ENCODE measurements at regions not wholly inside any gene's neighbourhood (a gene's known extent, or its start where the extent isn't known, plus 50 kb on each side); places are given as distances from the start of the nearest gene placed in this dataset.
"Not testable (repeated sequence)": the region's sequence is repeated elsewhere in the genome, so short reads cannot be mapped to it uniquely, and the experiment has no call there.

- intact Hi-C loops (cut with DNase I; ENCODE audit: low total_unique reads); H3K4me3 ChIP-seq (ENCODE audit: low read depth, poor library complexity, severe bottlenecking); DNase-seq (ENCODE audit: low spot score in 2 of 2): not testable (repeated sequence)
- 92% methylated on average over 2 of the region's 2 CpGs for WGBS, 2 donors
These were observed 102.4 kb upstream of the CNTNAP2 start for GRCh38 chr7:146014154-146014553.

GRCh38 chr7:146008293-146008692, 108.3 kb upstream of the CNTNAP2 start:
- TF ChIP-seq POLR2A (IDR thresholded peaks at IDR 0.05) (no peak), CTCF (IDR thresholded peaks at IDR 0.05) (no peak)
- H3K4me3 ChIP-seq (ENCODE audit: low read depth, poor library complexity, severe bottlenecking): no peak overlapping the region
- intact Hi-C loops (cut with DNase I; ENCODE audit: low total_unique reads): no loop called here
- no peak for DNase-seq (ENCODE audit: low spot score in 2 of 2)
- WGBS, 2 donors: 90 to 91% methylated on average over 8 of the region's 8 CpGs

- intact Hi-C loops (cut with DNase I; ENCODE audit: low total_unique reads): no loop called here
- 69 to 76% methylated on average over 2 of the region's 2 CpGs for WGBS, 2 donors
- no peak for DNase-seq (ENCODE audit: low spot score in 2 of 2)
- TF ChIP-seq POLR2A (IDR thresholded peaks at IDR 0.05) (no peak), CTCF (IDR thresholded peaks at IDR 0.05) (no peak)
- H3K4me3 ChIP-seq (ENCODE audit: low read depth, poor library complexity, severe bottlenecking): no peak overlapping the region
These were observed 111.8 kb upstream of the CNTNAP2 start for GRCh38 chr7:146004805-146005204.

GRCh38 chr7:146002431-146003078, 114.0 kb upstream of the CNTNAP2 start:
- intact Hi-C loops (cut with DNase I; ENCODE audit: low total_unique reads): no loop called here
- TF ChIP-seq CTCF (IDR thresholded peaks at IDR 0.05) (no peak), POLR2A (IDR thresholded peaks at IDR 0.05) (no peak)
- whole genome bisulfite sequencing, 2 donors: 62 to 77% methylated on average over 8 of the region's 8 CpGs
- DNase-seq (ENCODE audit: low spot score in 2 of 2): no peak
- no peak overlapping the region for H3K4me3 ChIP-seq (ENCODE audit: low read depth, poor library complexity, severe bottlenecking)

- intact Hi-C loops (cut with DNase I; ENCODE audit: low total_unique reads): no loop called here
- DNase-seq (ENCODE audit: low spot score in 2 of 2): no peak
- TF ChIP-seq POLR2A (IDR thresholded peaks at IDR 0.05): no peak
- TF ChIP-seq CTCF (IDR thresholded peaks at IDR 0.05): no peak
- H3K4me3 ChIP-seq (ENCODE audit: low read depth, poor library complexity, severe bottlenecking): no peak overlapping the region
These were observed 114.6 kb upstream of the CNTNAP2 start for GRCh38 chr7:146002008-146002407.

GRCh38 chr7:146000882-146001281, 115.7 kb upstream of the CNTNAP2 start:
- no peak overlapping the region for H3K4me3 ChIP-seq (ENCODE audit: low read depth, poor library complexity, severe bottlenecking)
- 81 to 85% methylated on average over 2 of the region's 2 CpGs for WGBS, 2 donors
- DNase-seq (ENCODE audit: low spot score in 2 of 2): no peak
- TF ChIP-seq POLR2A (IDR thresholded peaks at IDR 0.05): no peak
- TF ChIP-seq CTCF (IDR thresholded peaks at IDR 0.05): no peak
- intact Hi-C loops (cut with DNase I; ENCODE audit: low total_unique reads): no loop called here
